H9 (cell line): ENCODE measurements at regions not wholly inside any gene's neighbourhood (a gene's known extent, or its start where the extent isn't known, plus 50 kb on each side); places are given as distances from the start of the nearest gene placed in this dataset.

Experiments
- DNase-seq: peaks from one replicate; pipeline ENCODE4 v3.0.0-alpha.2; 2017
- H2AFZ ChIP-seq: one replicate; pipeline ENCODE4 v1.6.1; 2013; ENCODE audit warnings: mild to moderate bottlenecking, low read length, control low read depth, moderate library complexity
- H2AK5ac ChIP-seq: 2 replicates; pipeline ENCODE4 v1.6.1; 2013; ENCODE audit warnings: low read length, control low read depth, mixed read lengths; ENCODE audit not compliant: insufficient read length
- H2BK120ac ChIP-seq: one replicate; pipeline ENCODE4 v1.6.1; 2013; ENCODE audit warnings: low read depth, mild to moderate bottlenecking, low read length, control low read depth, inconsistent platforms; ENCODE audit not compliant: poor library complexity, severe bottlenecking
- H2BK12ac ChIP-seq: 2 replicates; pipeline ENCODE4 v1.6.1; 2013; ENCODE audit warnings: low read length, control low read depth, mixed read lengths, low read depth; ENCODE audit not compliant: insufficient read length
- H2BK15ac ChIP-seq: 2 replicates; pipeline ENCODE4 v1.6.1; 2013; ENCODE audit warnings: low read depth, low read length, control low read depth
- H2BK20ac ChIP-seq: one replicate; pipeline ENCODE4 v1.6.1; 2013; ENCODE audit warnings: low read depth, mild to moderate bottlenecking, low read length, control low read depth, inconsistent platforms; ENCODE audit not compliant: poor library complexity, severe bottlenecking
- H2BK5ac ChIP-seq: 2 replicates; pipeline ENCODE4 v1.6.1; 2013; ENCODE audit warnings: low read length, control low read depth, mixed read lengths; ENCODE audit not compliant: insufficient read length
- H3K14ac ChIP-seq: 2 replicates; pipeline ENCODE4 v1.6.1; 2013; ENCODE audit warnings: low read length, control low read depth; ENCODE audit not compliant: insufficient read depth
- H3K18ac ChIP-seq: 2 replicates; pipeline ENCODE4 v1.6.1; 2013; ENCODE audit warnings: low read depth, mild to moderate bottlenecking, mixed read lengths, low read length, control low read depth; ENCODE audit not compliant: insufficient read length
- H3K23ac ChIP-seq: 2 replicates; pipeline ENCODE4 v1.6.1; 2013; ENCODE audit warnings: low read length, control low read depth, mixed read lengths, low read depth; ENCODE audit not compliant: insufficient read length
- H3K23me2 ChIP-seq: 2 replicates; pipeline ENCODE4 v1.6.1; 2013; ENCODE audit warnings: low read depth, mild to moderate bottlenecking, mixed read lengths, low read length, control low read depth; ENCODE audit not compliant: insufficient read length, poor library complexity, severe bottlenecking
- H3K27ac ChIP-seq: 2 replicates; pipeline ENCODE4 v1.5.1; 2013; ENCODE audit warnings: low read length, control low read depth, mixed read lengths, low read depth; ENCODE audit not compliant: insufficient read length
- H3K27me3 ChIP-seq: 2 replicates; pipeline ENCODE4 v1.6.1; 2013; ENCODE audit warnings: low read length, control low read depth, inconsistent platforms; ENCODE audit not compliant: insufficient read depth
- H3K4ac ChIP-seq: 2 replicates; pipeline ENCODE4 v1.6.1; 2013; ENCODE audit warnings: low read depth, mild to moderate bottlenecking, control low read depth, inconsistent platforms, low read length, moderate library complexity
- H3K4me1 ChIP-seq: 2 replicates; pipeline ENCODE4 v1.6.1; 2013; ENCODE audit warnings: low read length, control low read depth, inconsistent platforms; ENCODE audit not compliant: insufficient read depth
- H3K4me2 ChIP-seq: 2 replicates; pipeline ENCODE4 v1.6.1; 2013; ENCODE audit warnings: low read length, control low read depth, mixed read lengths; ENCODE audit not compliant: insufficient read length, insufficient read depth
- H3K56ac ChIP-seq: 2 replicates; pipeline ENCODE4 v1.6.1; 2013; ENCODE audit warnings: low read depth, mild to moderate bottlenecking, mixed read lengths, low read length, control low read depth; ENCODE audit not compliant: insufficient read length
- H3K79me1 ChIP-seq: 2 replicates; pipeline ENCODE4 v1.6.1; 2013; ENCODE audit warnings: low read depth, mild to moderate bottlenecking, moderate library complexity, low read length, control low read depth, inconsistent platforms; ENCODE audit not compliant: insufficient read depth, poor library complexity, severe bottlenecking
- H3K79me2 ChIP-seq: 2 replicates; pipeline ENCODE4 v1.6.1; 2013; ENCODE audit warnings: low read length, control low read depth, inconsistent platforms; ENCODE audit not compliant: insufficient read depth
- H3K9ac ChIP-seq: 2 replicates; pipeline ENCODE4 v1.6.1; 2013; ENCODE audit warnings: low read length, control low read depth, mixed read lengths; ENCODE audit not compliant: insufficient read length; ENCODE audit errors: extremely low read depth
- H3K9me3 ChIP-seq: one replicate; pipeline ENCODE4 v1.6.1; 2013; ENCODE audit warnings: low read depth, low read length, inconsistent platforms; ENCODE audit not compliant: control insufficient read depth
- H3T11ph ChIP-seq: one replicate; pipeline ENCODE4 v1.6.1; 2013; ENCODE audit warnings: mild to moderate bottlenecking, low read length, control low read depth, inconsistent platforms
- H4K20me1 ChIP-seq: one replicate; pipeline ENCODE4 v1.6.1; 2013; ENCODE audit not compliant: control insufficient read depth, insufficient read length, insufficient read depth
- H4K5ac ChIP-seq: 2 replicates; pipeline ENCODE4 v1.6.1; 2013; ENCODE audit warnings: low read depth, mild to moderate bottlenecking, mixed read lengths, low read length, control low read depth; ENCODE audit not compliant: insufficient read length
- H4K8ac ChIP-seq: replicated peaks from 2 replicates; pipeline ENCODE4 v1.6.1; 2013; ENCODE audit warnings: low read length, control low read depth, mixed read lengths, low read depth; ENCODE audit not compliant: insufficient read length
- H4K91ac ChIP-seq: 2 replicates; pipeline ENCODE4 v1.6.1; 2013; ENCODE audit warnings: low read depth, mild to moderate bottlenecking, moderate library complexity, mixed read lengths, low read length, control low read depth; ENCODE audit not compliant: insufficient read length
- H3K27ac Mint-ChIP-seq, 3 experiments: 2 replicates in 2 of 3; 3 replicates in 1 of 3; pipeline ENCODE4 v1.8.0; 2020 to 2021; ENCODE audit warnings: mixed read lengths in 3 of 3, mild to moderate bottlenecking in 1 of 3, moderate library complexity in 1 of 3
- H3K27me3 Mint-ChIP-seq: 2 replicates; pipeline ENCODE4 v1.8.0; 2021; ENCODE audit warnings: low read depth, mild to moderate bottlenecking, moderate library complexity, mixed read lengths
- H3K36me3 Mint-ChIP-seq, 3 experiments: 2 replicates in 2 of 3; 3 replicates in 1 of 3; pipeline ENCODE4 v1.8.0; 2020 to 2021; ENCODE audit warnings: low read depth in 3 of 3, mixed read lengths in 3 of 3; ENCODE audit not compliant: insufficient read depth in 1 of 3
- H3K4me1 Mint-ChIP-seq, 2 experiments: 2 replicates each; pipeline ENCODE4 v1.8.0; 2020; ENCODE audit warnings: mixed read lengths in 2 of 2
- H3K4me3 Mint-ChIP-seq, 2 experiments: 2 replicates in 1 of 2; 3 replicates in 1 of 2; pipeline ENCODE4 v1.8.0; 2020 to 2021; ENCODE audit warnings: mild to moderate bottlenecking in 2 of 2, mixed read lengths in 2 of 2, moderate library complexity in 1 of 2
- H3K9me3 Mint-ChIP-seq, 2 experiments: 2 replicates in 1 of 2; 3 replicates in 1 of 2; pipeline ENCODE4 v1.8.0; 2020; ENCODE audit warnings: mild to moderate bottlenecking in 2 of 2, mixed read lengths in 2 of 2, moderate library complexity in 1 of 2
- CTCF ChIP-seq: fragments of 200-600 bp; sonication (generic); conservative IDR thresholded peaks from 3 replicates; pipeline ENCODE4 v1.8.0; 2021; ENCODE audit warnings: antibody characterized with exemption, mild to moderate bottlenecking
- WGBS: extraction: QIAGEN DNeasy Blood & Tissue Kit; methylation state at CpG from one replicate; pipeline ENCODE4 v1.1.7; 2013; ENCODE audit warnings: missing lambda C conversion rate, low lambda C conversion rate, mixed read lengths; ENCODE audit not compliant: insufficient read length; ENCODE audit errors: extremely low coverage; 5-methylcytosine and 5-hydroxymethylcytosine counted together

DNA sequence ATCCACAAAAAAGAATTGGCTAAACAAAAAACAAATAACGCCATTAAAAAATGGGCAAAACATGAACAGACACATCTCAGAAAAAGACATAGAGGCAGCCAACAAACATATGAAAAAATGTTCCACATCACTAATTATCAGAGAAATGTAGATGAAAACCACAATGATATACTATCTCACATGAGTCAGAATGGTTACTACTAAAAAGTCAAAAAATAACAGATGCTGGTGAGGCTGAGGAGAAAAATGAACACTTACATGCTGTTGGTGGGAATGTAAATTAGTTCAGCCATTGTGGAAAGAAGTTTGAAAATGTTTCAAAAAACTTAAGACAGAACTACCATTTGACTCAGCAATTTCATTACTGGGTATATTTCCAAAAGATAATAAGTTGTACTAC is 430.1 kb upstream of the JAG1 start:
- H3K27ac Mint-ChIP-seq, result no peak overlapping the region
- H3K9me3 ChIP-seq, result no peaks in the 10 kb centered on the region
- no peak overlapping the region for H3K4me2 ChIP-seq
- H3K56ac ChIP-seq, result no peak overlapping the region
- H3K79me1 ChIP-seq, result no peaks in the 10 kb centered on the region
- H3K27me3 ChIP-seq, result no peaks in the 10 kb centered on the region
- no peak overlapping the region for H3K18ac ChIP-seq
- H3K4me1 ChIP-seq, result no peaks in the 10 kb centered on the region
- H3K9ac ChIP-seq, result no peak overlapping the region
- no peak overlapping the region for H3K4me3 Mint-ChIP-seq
- no peak overlapping the region for H2BK5ac ChIP-seq
- no peaks in the 10 kb centered on the region for H3K27me3 Mint-ChIP-seq
- H3K27ac ChIP-seq, result no peak overlapping the region
- no peaks in the 10 kb centered on the region; a peak in 3 of 5 replicates for H3K9me3 Mint-ChIP-seq
- no peaks in the 10 kb centered on the region for H3K79me2 ChIP-seq
- no peak overlapping the region for H2BK20ac ChIP-seq
- H3K14ac ChIP-seq, result no peak overlapping the region
- no peak overlapping the region for H2BK12ac ChIP-seq
- no peak overlapping the region for H4K5ac ChIP-seq
- H3K4ac ChIP-seq, result no peak overlapping the region
- no peak overlapping the region for H2BK15ac ChIP-seq
- no peaks in the 10 kb centered on the region for H4K20me1 ChIP-seq
- no peaks in the 10 kb centered on the region for H3K23me2 ChIP-seq
- WGBS, result no CpG with 5 or more reads among the region's 1 CpG
- no peak overlapping the region for H4K91ac ChIP-seq
- TF ChIP-seq CTCF, result no peak
- H3K23ac ChIP-seq, result no peak overlapping the region
- H4K8ac ChIP-seq, result no peak overlapping the region
- H3K4me1 Mint-ChIP-seq, result peaks cover 11 to 12% of the 10 kb centered on the region in 2 experiments
- H3K36me3 Mint-ChIP-seq, result no peaks in the 10 kb centered on the region; a peak in 1 of 7 replicates
- DNase-seq, result no peak
- H2BK120ac ChIP-seq, result no peak overlapping the region
- H2AFZ ChIP-seq, result no peak overlapping the region
- no peak overlapping the region for H2AK5ac ChIP-seq
- no peak overlapping the region for H3T11ph ChIP-seq
